Left lung (tissue), 4 donors: ENCODE measurements at regions not wholly inside any gene's neighbourhood (a gene's known extent, or its start where the extent isn't known, plus 50 kb on each side); places are given as distances from the start of the nearest gene placed in this dataset.

Source experiments
- ATAC-seq: fragments of 200-7000 bp; cut with Tn5 transposase; one replicate; pipeline ENCODE4 v1.9.1; 2020; ENCODE audit warnings: moderate library complexity
- DNase-seq, 4 donors: peaks; one replicate each; pipeline ENCODE4 v3.0.0-alpha.2; 2013 to 2020
- H3K27ac ChIP-seq, 2 donors: fragments of 200-600 bp; sonication (generic) in 1 of 2; one replicate each; pipeline versions ENCODE4 v1.5.0 to v1.8.0; 2020 to 2021
- H3K27me3 ChIP-seq, 2 donors: fragments of 200-600 bp; sonication (generic) in 1 of 2; one replicate each; pipeline versions ENCODE4 v1.5.0 to v1.8.0; 2020 to 2021
- H3K36me3 ChIP-seq, 2 donors: fragments of 200-600 bp; sonication (generic) in 1 of 2; one replicate each; pipeline versions ENCODE4 v1.5.0 to v1.8.0; 2020 to 2021
- H3K4me1 ChIP-seq, 2 donors: fragments of 200-600 bp; one replicate each; pipeline ENCODE4 v1.8.0; 2021
- H3K4me3 ChIP-seq, 2 donors: fragments of 200-600 bp; sonication (generic) in 1 of 2; one replicate each; pipeline versions ENCODE4 v1.5.0 to v1.8.0; 2020 to 2021; ENCODE audit warnings: mild to moderate bottlenecking in 1 of 2
- H3K9me3 ChIP-seq, 2 donors: fragments of 200-600 bp; sonication (generic) in 1 of 2; one replicate each; pipeline versions ENCODE4 v1.5.0 to v1.8.0; 2020 to 2021
- CTCF ChIP-seq, 2 donors: fragments of 200-600 bp; sonication (generic) in 1 of 2; IDR thresholded peaks; one replicate each; pipeline versions ENCODE4 v1.5.0 to v1.8.0; 2021; ENCODE audit warnings: antibody characterized with exemption in 2 of 2
- intact Hi-C, 2 donors: fragments of 100-400 bp; cut with DNase I; formaldehyde crosslinking; loops; one replicate each; pipeline versions ENCODE4 v1.11.2 to v1.14.2; 2022
- donor health status: DM: no; HTN: yes; CAD: no.
- donor health status: DM: no; HTN: no; CAD: no.

- Histone ChIP-seq H3K4me1 (no peaks in the 10 kb centered on the region), H3K4me3 (no peak overlapping the region), H3K9me3 (no peaks in the 10 kb centered on the region), H3K36me3 (no peaks in the 10 kb centered on the region), H3K27ac (no peak overlapping the region), H3K27me3 (no peaks in the 10 kb centered on the region)
- no peak for TF ChIP-seq CTCF (IDR thresholded peaks at IDR 0.05)
- intact Hi-C loops = no loop called here
- DNase-seq (no peak), ATAC-seq (no peak)
These were observed 67.0 kb upstream of the KLHL13 start for GRCh38 chrX:118183606-118184005.

GRCh38 chrX:118187100-118187499 is 70.5 kb upstream of the KLHL13 start:
- H3K4me1 ChIP-seq = no peaks in the 10 kb centered on the region
- H3K36me3 ChIP-seq = no peaks in the 10 kb centered on the region
- no peaks in the 10 kb centered on the region for H3K27me3 ChIP-seq
- no peak overlapping the region for H3K4me3 ChIP-seq
- no peaks in the 10 kb centered on the region for H3K9me3 ChIP-seq
- intact Hi-C loops = no loop called here
- no peak for ATAC-seq
- TF ChIP-seq CTCF (IDR thresholded peaks at IDR 0.05) = no peak
- H3K27ac ChIP-seq = no peak overlapping the region
- no peak for DNase-seq

DNA sequence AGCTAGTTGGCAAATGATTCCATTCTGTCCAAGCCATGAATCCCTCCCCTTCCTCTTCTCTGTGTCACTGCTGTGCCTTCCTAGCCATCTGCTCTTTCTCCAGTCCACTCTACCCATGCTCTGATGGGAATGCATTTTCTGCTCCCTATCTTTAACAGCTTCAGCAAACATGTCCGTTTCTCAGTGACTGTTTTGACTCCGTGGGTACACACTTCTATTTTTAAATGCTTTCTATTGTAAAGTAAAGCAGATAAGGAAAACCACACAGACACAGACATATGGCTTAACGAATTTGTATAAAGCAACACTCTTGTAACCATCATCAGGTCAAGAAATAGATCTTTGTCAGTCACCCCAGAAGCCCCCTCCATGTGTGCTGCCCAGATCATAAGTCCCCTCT is 72.4 kb upstream of the KLHL13 start:
- intact Hi-C loops = no loop called here
- no peak for ATAC-seq
- H3K36me3 ChIP-seq = no peaks in the 10 kb centered on the region
- no peak for TF ChIP-seq CTCF (IDR thresholded peaks at IDR 0.05)
- no peak overlapping the region for H3K4me3 ChIP-seq
- H3K4me1 ChIP-seq = no peaks in the 10 kb centered on the region
- H3K27me3 ChIP-seq = no peaks in the 10 kb centered on the region
- H3K27ac ChIP-seq = no peak overlapping the region
- no peak for DNase-seq
- no peaks in the 10 kb centered on the region for H3K9me3 ChIP-seq

DNA sequence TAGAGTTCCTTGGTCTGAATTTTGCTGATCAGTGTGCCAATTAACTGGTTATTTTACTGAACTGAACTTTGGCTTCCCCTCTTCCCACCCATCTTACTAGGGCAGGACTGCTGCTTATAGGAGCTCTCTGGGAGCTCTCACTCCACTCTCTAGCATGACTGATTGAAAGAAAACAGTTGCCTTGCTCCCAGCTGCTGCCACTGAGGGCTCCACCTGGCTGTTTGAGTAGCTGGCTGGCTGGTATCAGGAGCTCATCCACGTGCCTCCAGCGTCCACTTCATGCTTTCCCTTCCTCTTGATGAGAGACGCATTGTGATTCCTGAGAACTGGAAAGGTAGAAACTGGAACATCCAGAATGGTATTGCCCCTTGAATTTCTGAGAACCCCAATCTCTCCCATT is 73.0 kb upstream of the KLHL13 start:
- intact Hi-C loops = no loop called here
- H3K27ac ChIP-seq = no peak overlapping the region
- no peak for TF ChIP-seq CTCF (IDR thresholded peaks at IDR 0.05)
- no peak overlapping the region for H3K4me3 ChIP-seq
- ATAC-seq (no peak), DNase-seq (no peak)
- H3K36me3 ChIP-seq = no peaks in the 10 kb centered on the region
- H3K4me1 ChIP-seq = no peaks in the 10 kb centered on the region
- no peaks in the 10 kb centered on the region for H3K9me3 ChIP-seq
- no peaks in the 10 kb centered on the region for H3K27me3 ChIP-seq

GRCh38 chrX:118197730-118198129 is 81.1 kb upstream of the KLHL13 start:
- H3K27ac ChIP-seq = no peak overlapping the region

More at GRCh38 chrX:118197730-118198129, 81.1 kb upstream of the KLHL13 start:
- DNase-seq (no peak), ATAC-seq (no peak)
- H3K4me3 ChIP-seq = no peak overlapping the region
- H3K27me3 ChIP-seq = no peaks in the 10 kb centered on the region
- intact Hi-C loops = no loop called here
- no peaks in the 10 kb centered on the region for H3K36me3 ChIP-seq
- no peaks in the 10 kb centered on the region for H3K9me3 ChIP-seq
- no peak for TF ChIP-seq CTCF (IDR thresholded peaks at IDR 0.05)
- H3K4me1 ChIP-seq = no peaks in the 10 kb centered on the region
